ENCODE measurements at regions not wholly inside any gene's neighbourhood (a gene's known extent, or its start where the extent isn't known, plus 50 kb on each side); places are given as distances from the start of the nearest gene placed in this dataset.

GRCh38 chr17:77492446-77493237 lies 351.9 kb downstream of the SEC14L1 start:
- no peak overlapping the region for H2BK5ac ChIP-seq (ENCODE audit: low read length)
- peak overlapping the region; percentile 3 for H2BK12ac ChIP-seq (ENCODE audit: low read length)
- H3K4me3 ChIP-seq (ENCODE audit: low read length in 2 of 2): no peak overlapping the region
- peaks cover 2 to 7% of the 10 kb centered on the region in 2 donors for H3K4me1 ChIP-seq (ENCODE audit: control insufficient read depth in 2 of 2, insufficient read depth in 1 of 2, low read depth in 1 of 2, low read length in 2 of 2)
- no peak overlapping the region for H2AFZ ChIP-seq (ENCODE audit: low read length)
- H3K9ac ChIP-seq (ENCODE audit: low read depth, low read length, poor library complexity): no peak overlapping the region
- H4K91ac ChIP-seq (ENCODE audit: low read depth, low read length, poor library complexity): no peak overlapping the region
- H3K27ac ChIP-seq (replicated peaks; ENCODE audit: low read length): peak overlapping the region; percentile 50
- peak overlapping the region; percentile 20 for H3K23ac ChIP-seq (ENCODE audit: low read depth, low read length, poor library complexity)
- no peak overlapping the region for H3K18ac ChIP-seq (ENCODE audit: low read length)
- H3K79me1 ChIP-seq (ENCODE audit: low read depth, low read length): peaks cover 13% of the 10 kb centered on the region
- DNase-seq (ENCODE audit: low spot score): no peak
- no peak overlapping the region for H2BK15ac ChIP-seq (ENCODE audit: low read length)
- H2BK120ac ChIP-seq (ENCODE audit: low read depth, low read length): no peak overlapping the region
- no peaks in the 10 kb centered on the region for H3K27me3 ChIP-seq (ENCODE audit: control insufficient read depth in 3 of 3, insufficient read depth in 3 of 3, low read depth in 1 of 3, low read length in 3 of 3)
- no peak overlapping the region for H3K14ac ChIP-seq (ENCODE audit: low read length)
- peak overlapping the region; percentile 17 for H4K8ac ChIP-seq (ENCODE audit: low read depth, low read length)
- WGBS, 2 donors (ENCODE audit: extremely low coverage in 2 of 2, insufficient read length in 2 of 2, insufficient replicate concordance in 1 of 2): no CpG with 5 or more reads among the region's 23 CpGs
- H3K9me3 ChIP-seq (replicated peaks in 1 of 2; ENCODE audit: control insufficient read depth in 2 of 2, insufficient read depth in 1 of 2, low read depth in 1 of 2, low read length in 2 of 2): peaks cover 0 to 9% of the 10 kb centered on the region in 2 donors
- H2AK5ac ChIP-seq (ENCODE audit: low read depth, low read length): peak overlapping the region; percentile 63
- no peak overlapping the region for H3K4me2 ChIP-seq (ENCODE audit: insufficient read depth, low read length, poor library complexity, severe bottlenecking)
- H3K36me3 ChIP-seq (replicated peaks in 1 of 2; ENCODE audit: control insufficient read depth in 2 of 2, insufficient read depth in 2 of 2, low read length in 2 of 2): peaks cover 64 to 94% of the 10 kb centered on the region in 2 donors
- no peak overlapping the region for H3K4ac ChIP-seq (ENCODE audit: low read length)

DNA sequence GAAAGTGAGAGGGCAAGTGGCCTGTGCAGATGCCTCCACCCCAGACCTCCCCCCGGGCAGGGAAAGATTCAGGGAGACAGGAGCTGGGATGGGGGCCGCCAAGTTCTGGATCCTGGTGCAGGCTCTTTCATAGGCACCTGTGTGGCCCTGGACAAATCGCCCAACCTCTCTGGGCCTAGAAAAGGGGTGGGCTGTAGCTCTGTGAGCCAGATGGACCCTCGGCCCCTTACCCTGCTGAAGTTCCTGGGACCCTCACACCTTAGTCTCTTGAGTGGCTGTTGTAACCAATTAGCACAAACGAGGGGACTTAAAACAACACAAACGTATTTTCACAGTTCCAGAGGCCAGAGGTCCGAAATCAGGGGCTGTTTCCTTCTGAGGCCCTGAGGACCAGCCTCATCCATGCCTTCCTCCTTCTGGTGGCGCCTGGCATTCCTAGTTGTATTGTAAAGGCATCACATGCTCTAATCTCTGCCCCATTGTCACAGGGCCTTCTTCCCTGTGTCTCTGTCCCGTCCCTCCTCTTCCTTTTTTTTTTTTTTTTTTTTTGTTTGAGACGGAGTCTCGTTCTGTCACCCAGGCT lies 352.6 kb downstream of the SEC14L1 start:
- peaks cover 0 to 9% of the 10 kb centered on the region in 2 donors for H3K9me3 ChIP-seq (replicated peaks in 1 of 2; ENCODE audit: control insufficient read depth in 2 of 2, insufficient read depth in 1 of 2, low read depth in 1 of 2, low read length in 2 of 2)
- H3K9ac ChIP-seq (ENCODE audit: low read depth, low read length, poor library complexity): no peak overlapping the region
- H3K27ac ChIP-seq (replicated peaks; ENCODE audit: low read length): peak overlapping the region; percentile 50
- H4K91ac ChIP-seq (ENCODE audit: low read depth, low read length, poor library complexity): no peak overlapping the region
- no peak overlapping the region for H2BK5ac ChIP-seq (ENCODE audit: low read length)
- peaks cover 2 to 7% of the 10 kb centered on the region in 2 donors for H3K4me1 ChIP-seq (ENCODE audit: control insufficient read depth in 2 of 2, insufficient read depth in 1 of 2, low read depth in 1 of 2, low read length in 2 of 2)
- H2AFZ ChIP-seq (ENCODE audit: low read length): no peak overlapping the region
- H2BK120ac ChIP-seq (ENCODE audit: low read depth, low read length): no peak overlapping the region
- no peak overlapping the region for H2BK12ac ChIP-seq (ENCODE audit: low read length)
- no peak overlapping the region for H3K4me2 ChIP-seq (ENCODE audit: insufficient read depth, low read length, poor library complexity, severe bottlenecking)
- H3K4me3 ChIP-seq (ENCODE audit: low read length in 2 of 2): no peak overlapping the region
- no peak for DNase-seq (ENCODE audit: low spot score)
- no peak overlapping the region for H3K4ac ChIP-seq (ENCODE audit: low read length)
- H3K27me3 ChIP-seq (ENCODE audit: control insufficient read depth in 3 of 3, insufficient read depth in 3 of 3, low read depth in 1 of 3, low read length in 3 of 3): no peaks in the 10 kb centered on the region
- H3K36me3 ChIP-seq (replicated peaks in 1 of 2; ENCODE audit: control insufficient read depth in 2 of 2, insufficient read depth in 2 of 2, low read length in 2 of 2): peaks cover 59 to 92% of the 10 kb centered on the region in 2 donors
- no peak overlapping the region for H4K8ac ChIP-seq (ENCODE audit: low read depth, low read length)
- no peak overlapping the region for H2BK15ac ChIP-seq (ENCODE audit: low read length)
- WGBS, 2 donors (ENCODE audit: extremely low coverage in 2 of 2, insufficient read length in 2 of 2, insufficient replicate concordance in 1 of 2): no CpG with 5 or more reads among the region's 11 CpGs
- H3K23ac ChIP-seq (ENCODE audit: low read depth, low read length, poor library complexity): peak overlapping the region; percentile 20
- H3K79me1 ChIP-seq (ENCODE audit: low read depth, low read length): peaks cover 11% of the 10 kb centered on the region
- peak overlapping the region; percentile 63 for H2AK5ac ChIP-seq (ENCODE audit: low read depth, low read length)
- peak overlapping the region; percentile 8 for H3K18ac ChIP-seq (ENCODE audit: low read length)
- no peak overlapping the region for H3K14ac ChIP-seq (ENCODE audit: low read length)

DNA sequence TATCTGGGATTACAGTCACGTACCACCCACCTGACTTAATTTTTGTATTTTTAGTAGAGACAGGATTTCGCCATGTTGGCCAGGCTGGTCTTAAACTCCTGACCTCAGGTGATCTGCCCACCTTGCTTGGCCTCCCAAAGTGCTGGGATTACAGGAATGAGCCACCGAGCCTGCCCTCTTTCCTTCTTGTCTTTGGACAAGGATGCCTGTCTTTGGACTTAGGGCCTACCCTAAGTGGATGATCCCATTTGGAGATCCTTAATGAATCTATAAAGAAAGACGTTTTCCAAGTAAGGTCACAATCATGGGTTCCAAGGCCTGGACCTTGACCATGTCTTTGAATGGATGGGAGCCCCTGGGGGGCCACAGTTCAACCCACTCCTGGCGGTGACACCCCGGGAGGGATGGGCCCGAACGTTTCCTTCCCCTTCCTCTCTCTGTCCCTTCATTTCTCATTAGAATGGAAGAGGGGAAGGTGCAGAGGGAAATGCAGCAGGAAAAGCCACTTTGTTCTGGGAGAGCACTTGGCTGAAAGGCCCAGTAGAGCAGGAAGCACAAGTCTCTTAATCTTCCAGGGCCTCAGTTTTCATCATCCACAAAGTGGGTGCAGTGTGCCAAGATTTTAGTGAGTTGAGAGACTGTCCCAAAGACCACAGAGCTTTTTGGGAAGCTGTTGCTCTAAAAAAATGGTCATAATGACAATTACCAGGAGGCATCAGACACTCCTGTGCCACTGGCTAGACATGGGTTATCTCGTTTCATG lies 353.3 kb downstream of the SEC14L1 start:
- DNase-seq (ENCODE audit: low spot score): no peak
- Histone ChIP-seq H2AFZ (ENCODE audit: low read length) (no peak overlapping the region), H2AK5ac (ENCODE audit: low read depth, low read length) (no peak overlapping the region), H3K14ac (ENCODE audit: low read length) (no peak overlapping the region), H3K9me3 (replicated peaks in 1 of 2; ENCODE audit: control insufficient read depth in 2 of 2, insufficient read depth in 1 of 2, low read depth in 1 of 2, low read length in 2 of 2) (peaks cover 0 to 3% of the 10 kb centered on the region in 2 donors), H2BK120ac (ENCODE audit: low read depth, low read length) (no peak overlapping the region), H4K8ac (ENCODE audit: low read depth, low read length) (no peak overlapping the region), H3K79me1 (ENCODE audit: low read depth, low read length) (peaks cover 13% of the 10 kb centered on the region), H3K18ac (ENCODE audit: low read length) (no peak overlapping the region), H3K27ac (replicated peaks; ENCODE audit: low read length) (peak overlapping the region; percentile 35), H2BK15ac (ENCODE audit: low read length) (no peak overlapping the region), H2BK5ac (ENCODE audit: low read length) (no peak overlapping the region), H3K36me3 (replicated peaks in 1 of 2; ENCODE audit: control insufficient read depth in 2 of 2, insufficient read depth in 2 of 2, low read length in 2 of 2) (peaks cover 55 to 90% of the 10 kb centered on the region in 2 donors), H3K27me3 (ENCODE audit: control insufficient read depth in 3 of 3, insufficient read depth in 3 of 3, low read depth in 1 of 3, low read length in 3 of 3) (no peaks in the 10 kb centered on the region), H3K4me1 (ENCODE audit: control insufficient read depth in 2 of 2, insufficient read depth in 1 of 2, low read depth in 1 of 2, low read length in 2 of 2) (peaks cover 2 to 7% of the 10 kb centered on the region in 2 donors), H3K4me2 (ENCODE audit: insufficient read depth, low read length, poor library complexity, severe bottlenecking) (no peak overlapping the region), H2BK12ac (ENCODE audit: low read length) (no peak overlapping the region), H3K4me3 (ENCODE audit: low read length in 2 of 2) (no peak overlapping the region), H3K23ac (ENCODE audit: low read depth, low read length, poor library complexity) (no peak overlapping the region), H4K91ac (ENCODE audit: low read depth, low read length, poor library complexity) (no peak overlapping the region), H3K9ac (ENCODE audit: low read depth, low read length, poor library complexity) (no peak overlapping the region), H3K4ac (ENCODE audit: low read length) (no peak overlapping the region)
- WGBS, 2 donors (ENCODE audit: extremely low coverage in 2 of 2, insufficient read length in 2 of 2, insufficient replicate concordance in 1 of 2): no CpG with 5 or more reads among the region's 9 CpGs
